HG03196 (cell line): ENCODE measurements at regions not wholly inside any gene's neighbourhood (a gene's known extent, or its start where the extent isn't known, plus 50 kb on each side); places are given as distances from the start of the nearest gene placed in this dataset.

Source experiments
- ATAC-seq: cut with Tn5 transposase; IDR thresholded peaks from one replicate; pipeline ENCODE4 v1.9.1; 2021; ENCODE audit not compliant: unreplicated experiment

- no peak for ATAC-seq
Observed at GRCh38 chr5:56288873-56289601, 55.9 kb upstream of the ANKRD55 start.

GRCh38 chr5:56286015-56286884, 53.1 kb upstream of the ANKRD55 start:
- ATAC-seq, result no peak

- no peak for ATAC-seq
Observed at GRCh38 chr5:56282951-56283350, 49.8 kb upstream of the ANKRD55 start.
